ENCODE measurements at regions not wholly inside any gene's neighbourhood (a gene's known extent, or its start where the extent isn't known, plus 50 kb on each side); places are given as distances from the start of the nearest gene placed in this dataset.

- no peak for DNase-seq
Observed at GRCh38 chr5:82802954-82803353, 274.2 kb downstream of the TMEM167A start.

GRCh38 chr5:82800826-82801225, 276.4 kb downstream of the TMEM167A start:
- DNase-seq: no peak

- no peak for DNase-seq
Observed at GRCh38 chr5:82799361-82800077, 277.7 kb downstream of the TMEM167A start.

GRCh38 chr5:82798676-82799075, 278.5 kb downstream of the TMEM167A start:
- no peak for DNase-seq

- no peak for DNase-seq
Observed at GRCh38 chr5:82796643-82797416, 280.4 kb downstream of the TMEM167A start.

- no peak for DNase-seq
Observed at GRCh38 chr5:82794876-82795275, 282.3 kb downstream of the TMEM167A start.

- DNase-seq: no peak
Observed at GRCh38 chr5:82793808-82794419, 283.3 kb downstream of the TMEM167A start.

- DNase-seq: no peak
Observed at GRCh38 chr5:82792096-82792495, 285.1 kb downstream of the TMEM167A start.

- DNase-seq: no peak
Observed at GRCh38 chr5:82789095-82789494, 288.1 kb downstream of the TMEM167A start.

GRCh38 chr5:82786748-82787147, 290.4 kb downstream of the TMEM167A start:
- no peak for DNase-seq

GRCh38 chr5:82785882-82786509, 291.2 kb downstream of the TMEM167A start:
- no peak for DNase-seq

- DNase-seq: no peak
Observed at GRCh38 chr5:82785456-82785855, 291.7 kb downstream of the TMEM167A start.

GRCh38 chr5:82784521-82784920, 292.7 kb downstream of the TMEM167A start:
- DNase-seq: no peak

GRCh38 chr5:82777106-82777505, 300.1 kb downstream of the TMEM167A start:
- no peak for DNase-seq

- no peak for DNase-seq
Observed at GRCh38 chr5:82772281-82772680, 304.9 kb downstream of the TMEM167A start.

GRCh38 chr5:82766206-82766605, 311.0 kb downstream of the TMEM167A start:
- no peak for DNase-seq

GRCh38 chr5:82765765-82766164, 311.4 kb downstream of the TMEM167A start:
- no peak for DNase-seq

GRCh38 chr5:82760856-82761255, 316.3 kb downstream of the TMEM167A start:
- no peak for DNase-seq

- no peak for DNase-seq
Observed at GRCh38 chr5:82758881-82759280, 318.3 kb downstream of the TMEM167A start.

- no peak for DNase-seq
Observed at GRCh38 chr5:82754759-82755158, 322.4 kb downstream of the TMEM167A start.

- DNase-seq: no peak
Observed at GRCh38 chr5:82754036-82754746, 323.0 kb downstream of the TMEM167A start.

GRCh38 chr5:82753374-82753773, 323.8 kb downstream of the TMEM167A start:
- DNase-seq: no peak

- no peak for DNase-seq
Observed at GRCh38 chr5:82749461-82749820, 327.8 kb downstream of the TMEM167A start.

Measured in activated effector memory CD4-positive, alpha-beta T cell treated with Interleukin-2 at 50 U/mL for 16 hours (primary cell).